Prostate gland (tissue), 2 donors: ENCODE measurements at regions not wholly inside any gene's neighbourhood (a gene's known extent, or its start where the extent isn't known, plus 50 kb on each side); places are given as distances from the start of the nearest gene placed in this dataset.
"Not testable (repeated sequence)": the region's sequence is repeated elsewhere in the genome, so short reads cannot be mapped to it uniquely, and the experiment has no call there.

ENCODE experiments used
- POLR2AphosphoS5 ChIP-seq: sonication (generic); formaldehyde crosslinking; IDR thresholded peaks from one replicate; pipeline ENCODE4 v1.6.1; 2017; ENCODE audit warnings: antibody characterized with exemption
- TF ChIP-seq, protein P1 (sequence below), 4 experiments: fragments of 200-600 bp in 2 of 4; fragments of 450-650 bp in 2 of 4; sonication (generic) in 2 of 4; IDR thresholded peaks; 1 replicate in 3 of 4; 2 replicates in 1 of 4; pipeline ENCODE4 v1.5.1; 2016 to 2019; ENCODE audit warnings: antibody characterized with exemption in 4 of 4, mild to moderate bottlenecking in 2 of 4, moderate library complexity in 2 of 4

- TF ChIP-seq POLR2AphosphoS5: not testable (repeated sequence)
- TF ChIP-seq, protein P1, sequence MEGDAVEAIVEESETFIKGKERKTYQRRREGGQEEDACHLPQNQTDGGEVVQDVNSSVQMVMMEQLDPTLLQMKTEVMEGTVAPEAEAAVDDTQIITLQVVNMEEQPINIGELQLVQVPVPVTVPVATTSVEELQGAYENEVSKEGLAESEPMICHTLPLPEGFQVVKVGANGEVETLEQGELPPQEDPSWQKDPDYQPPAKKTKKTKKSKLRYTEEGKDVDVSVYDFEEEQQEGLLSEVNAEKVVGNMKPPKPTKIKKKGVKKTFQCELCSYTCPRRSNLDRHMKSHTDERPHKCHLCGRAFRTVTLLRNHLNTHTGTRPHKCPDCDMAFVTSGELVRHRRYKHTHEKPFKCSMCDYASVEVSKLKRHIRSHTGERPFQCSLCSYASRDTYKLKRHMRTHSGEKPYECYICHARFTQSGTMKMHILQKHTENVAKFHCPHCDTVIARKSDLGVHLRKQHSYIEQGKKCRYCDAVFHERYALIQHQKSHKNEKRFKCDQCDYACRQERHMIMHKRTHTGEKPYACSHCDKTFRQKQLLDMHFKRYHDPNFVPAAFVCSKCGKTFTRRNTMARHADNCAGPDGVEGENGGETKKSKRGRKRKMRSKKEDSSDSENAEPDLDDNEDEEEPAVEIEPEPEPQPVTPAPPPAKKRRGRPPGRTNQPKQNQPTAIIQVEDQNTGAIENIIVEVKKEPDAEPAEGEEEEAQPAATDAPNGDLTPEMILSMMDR (IDR thresholded peaks at IDR 0.05): not testable (repeated sequence)
Observed at GRCh38 chr18:21981489-21981888, 187.9 kb upstream of the GATA6 start.
